Activated T-cell treated with anti-CD3 and anti-CD28 coated beads, Interleukin-2, amount 50 U/mL, for 72 hours (primary cell): ENCODE measurements at regions not wholly inside any gene's neighbourhood (a gene's known extent, or its start where the extent isn't known, plus 50 kb on each side); places are given as distances from the start of the nearest gene placed in this dataset.
"Not testable (repeated sequence)": the region's sequence is repeated elsewhere in the genome, so short reads cannot be mapped to it uniquely, and the experiment has no call there.

Experiments
- ATAC-seq, 2 donors: fragments of 150-1000 bp; cut with Tn5 transposase; replicated peaks in 1 of 2; 2 replicates each; pipeline ENCODE4 v1.10.0; 2021; ENCODE audit warnings: moderate library complexity in 2 of 2, mild to moderate bottlenecking in 1 of 2
- DNase-seq, 2 donors: peaks; one replicate each; pipeline ENCODE4 v3.0.0; 2021 to 2022; ENCODE audit warnings: mixed read lengths in 1 of 2
- H3K27ac Mint-ChIP-seq: one replicate; pipeline ENCODE4 v1.8.0; 2022; ENCODE audit warnings: mild to moderate bottlenecking, moderate library complexity, mixed read lengths
- H3K27me3 Mint-ChIP-seq: one replicate; pipeline ENCODE4 v1.8.0; 2022; ENCODE audit warnings: low read depth, mixed read lengths
- H3K36me3 Mint-ChIP-seq, 2 donors: one replicate each; pipeline ENCODE4 v1.8.0; 2022; ENCODE audit warnings: mixed read lengths in 2 of 2, mild to moderate bottlenecking in 1 of 2; ENCODE audit not compliant: insufficient read depth in 2 of 2
- H3K4me1 Mint-ChIP-seq: one replicate; pipeline ENCODE4 v1.8.0; 2022; ENCODE audit warnings: low read depth, mixed read lengths
- H3K4me3 Mint-ChIP-seq, 2 donors: one replicate each; pipeline ENCODE4 v1.8.0; 2022; ENCODE audit warnings: mild to moderate bottlenecking in 2 of 2, mixed read lengths in 2 of 2, moderate library complexity in 2 of 2
- H3K9me3 Mint-ChIP-seq, 2 donors: one replicate each; pipeline ENCODE4 v1.8.0; 2022; ENCODE audit warnings: mixed read lengths in 2 of 2

- Mint-ChIP-seq H3K4me1 (no peaks in the 10 kb centered on the region), H3K4me3 (no peak overlapping the region), H3K36me3 (peaks cover 4 to 6% of the 10 kb centered on the region in 2 donors), H3K27ac (no peak overlapping the region), H3K27me3 (peaks cover 22% of the 10 kb centered on the region), H3K9me3 (peaks cover 4 to 5% of the 10 kb centered on the region in 2 donors)
- DNase-seq (no peak), ATAC-seq (no peak)
Measured at GRCh38 chr5:1736065-1736464, 63.6 kb downstream of the MRPL36 start.

- Mint-ChIP-seq H3K36me3 (peaks cover 0 to 2% of the 10 kb centered on the region in 2 donors), H3K4me1 (no peaks in the 10 kb centered on the region), H3K4me3 (no peak overlapping the region), H3K27me3 (peaks cover 16% of the 10 kb centered on the region), H3K27ac (no peak overlapping the region), H3K9me3 (no peaks in the 10 kb centered on the region)
- ATAC-seq (no peak), DNase-seq (no peak)
Measured at GRCh38 chr5:1735320-1735970, 64.2 kb downstream of the MRPL36 start.

- DNase-seq (no peak), ATAC-seq (no peak)
- Mint-ChIP-seq H3K4me1 (no peaks in the 10 kb centered on the region), H3K27ac (no peak overlapping the region), H3K9me3 (no peaks in the 10 kb centered on the region), H3K36me3 (peaks cover 0 to under 1% of the 10 kb centered on the region in 2 donors), H3K27me3 (peaks cover 15% of the 10 kb centered on the region), H3K4me3 (no peak overlapping the region)
Measured at GRCh38 chr5:1734908-1735289, 64.7 kb downstream of the MRPL36 start.

- ATAC-seq (no peak), DNase-seq (no peak)
- Mint-ChIP-seq H3K27me3 (peaks cover 13% of the 10 kb centered on the region), H3K27ac (no peak overlapping the region), H3K4me3 (no peak overlapping the region), H3K36me3 (no peaks in the 10 kb centered on the region), H3K4me1 (no peaks in the 10 kb centered on the region), H3K9me3 (no peaks in the 10 kb centered on the region)
Measured at GRCh38 chr5:1734271-1734907, 65.2 kb downstream of the MRPL36 start.

- Mint-ChIP-seq H3K27me3 (peaks cover 5% of the 10 kb centered on the region), H3K36me3 (no peaks in the 10 kb centered on the region), H3K4me1 (no peaks in the 10 kb centered on the region), H3K27ac (no peak overlapping the region), H3K9me3 (no peaks in the 10 kb centered on the region), H3K4me3 (no peak overlapping the region)
- no peak for DNase-seq
- no peak for ATAC-seq
Measured at GRCh38 chr5:1733369-1733768, 66.3 kb downstream of the MRPL36 start.

GRCh38 chr5:1732945-1733344 is 66.7 kb downstream of the MRPL36 start:
- H3K27ac Mint-ChIP-seq = no peak overlapping the region
- no peak for DNase-seq

GRCh38 chr5:1732238-1732941 is 67.2 kb downstream of the MRPL36 start:
- H3K4me3 Mint-ChIP-seq = no peak overlapping the region
- no peaks in the 10 kb centered on the region for H3K27me3 Mint-ChIP-seq
- no peaks in the 10 kb centered on the region for H3K36me3 Mint-ChIP-seq
- no peaks in the 10 kb centered on the region for H3K9me3 Mint-ChIP-seq
- ATAC-seq = no peak
- H3K4me1 Mint-ChIP-seq = no peaks in the 10 kb centered on the region
- DNase-seq = no peak
- H3K27ac Mint-ChIP-seq = no peak overlapping the region

More at GRCh38 chr5:1732945-1733344, 66.7 kb downstream of the MRPL36 start:
- Mint-ChIP-seq H3K36me3 (no peaks in the 10 kb centered on the region), H3K4me1 (no peaks in the 10 kb centered on the region), H3K9me3 (no peaks in the 10 kb centered on the region), H3K4me3 (no peak overlapping the region), H3K27me3 (peaks cover under 1% of the 10 kb centered on the region)
- no peak for ATAC-seq

- not testable (repeated sequence) for ATAC-seq, H3K27me3 Mint-ChIP-seq, H3K36me3 Mint-ChIP-seq, DNase-seq, H3K4me1 Mint-ChIP-seq, H3K9me3 Mint-ChIP-seq, H3K4me3 Mint-ChIP-seq, H3K27ac Mint-ChIP-seq
Measured at GRCh38 chr5:1731855-1732237, 67.8 kb downstream of the MRPL36 start.

GRCh38 chr5:1731091-1731639 is 68.5 kb downstream of the MRPL36 start:
- DNase-seq = no peak
- Mint-ChIP-seq H3K27me3 (no peaks in the 10 kb centered on the region), H3K27ac (no peak overlapping the region), H3K36me3 (no peaks in the 10 kb centered on the region), H3K9me3 (no peaks in the 10 kb centered on the region), H3K4me1 (no peaks in the 10 kb centered on the region), H3K4me3 (no peak overlapping the region)
- ATAC-seq = no peak

- DNase-seq = no peak
- Mint-ChIP-seq H3K9me3 (no peaks in the 10 kb centered on the region), H3K36me3 (no peaks in the 10 kb centered on the region), H3K27me3 (peaks cover 6% of the 10 kb centered on the region), H3K4me1 (no peaks in the 10 kb centered on the region), H3K4me3 (no peak overlapping the region), H3K27ac (no peak overlapping the region)
- ATAC-seq = no peak
Measured at GRCh38 chr5:1730487-1730847, 69.2 kb downstream of the MRPL36 start.

- DNase-seq (no peak), ATAC-seq (no peak)
- H3K4me1 Mint-ChIP-seq = peaks cover 5% of the 10 kb centered on the region
- peaks cover 6% of the 10 kb centered on the region for H3K27me3 Mint-ChIP-seq
- no peaks in the 10 kb centered on the region for H3K36me3 Mint-ChIP-seq
- H3K4me3 Mint-ChIP-seq = no peak overlapping the region
- no peak overlapping the region for H3K27ac Mint-ChIP-seq
- no peaks in the 10 kb centered on the region for H3K9me3 Mint-ChIP-seq
Measured at GRCh38 chr5:1729641-1730486, 69.8 kb downstream of the MRPL36 start.

- Mint-ChIP-seq H3K9me3 (no peaks in the 10 kb centered on the region), H3K4me1 (peaks cover 7% of the 10 kb centered on the region), H3K4me3 (no peak overlapping the region), H3K27ac (no peak overlapping the region), H3K36me3 (no peaks in the 10 kb centered on the region), H3K27me3 (peaks cover 6% of the 10 kb centered on the region)
- no peak for DNase-seq
- no peak for ATAC-seq
Measured at GRCh38 chr5:1728846-1729245, 70.8 kb downstream of the MRPL36 start.

GRCh38 chr5:1727571-1727970 is 72.1 kb downstream of the MRPL36 start:
- H3K4me1 Mint-ChIP-seq = peaks cover 7% of the 10 kb centered on the region
- no peaks in the 10 kb centered on the region for H3K9me3 Mint-ChIP-seq
- H3K27me3 Mint-ChIP-seq = peaks cover 10% of the 10 kb centered on the region
- ATAC-seq (no peak), DNase-seq (no peak)
- no peak overlapping the region for H3K4me3 Mint-ChIP-seq
- H3K27ac Mint-ChIP-seq = no peak overlapping the region
- H3K36me3 Mint-ChIP-seq = no peaks in the 10 kb centered on the region
